ENCODE measurements at regions not wholly inside any gene's neighbourhood (a gene's known extent, or its start where the extent isn't known, plus 50 kb on each side); places are given as distances from the start of the nearest gene placed in this dataset.
"Not testable (repeated sequence)": the region's sequence is repeated elsewhere in the genome, so short reads cannot be mapped to it uniquely, and the experiment has no call there.

DNA sequence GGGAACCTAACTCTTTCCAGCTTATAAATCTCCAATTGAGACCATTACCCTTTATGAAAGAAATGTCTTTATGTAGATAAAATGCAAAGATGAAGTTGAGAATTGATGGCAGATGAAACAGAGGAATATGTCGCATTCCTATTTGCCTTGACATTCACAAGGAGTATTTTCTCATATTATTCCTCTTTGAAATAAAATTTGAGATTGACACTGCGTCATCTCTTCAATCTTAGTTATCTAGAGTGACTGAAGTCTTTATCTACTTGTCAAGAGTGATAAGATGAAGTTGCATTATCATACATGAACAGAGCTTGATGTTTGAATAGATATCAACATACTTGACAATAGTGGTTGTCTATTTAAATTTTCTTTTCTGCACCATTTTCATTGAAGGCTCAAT is 574.4 kb upstream of the SOX9 start:
- no peak for DNase-seq (ENCODE audit: low spot score)

DNA sequence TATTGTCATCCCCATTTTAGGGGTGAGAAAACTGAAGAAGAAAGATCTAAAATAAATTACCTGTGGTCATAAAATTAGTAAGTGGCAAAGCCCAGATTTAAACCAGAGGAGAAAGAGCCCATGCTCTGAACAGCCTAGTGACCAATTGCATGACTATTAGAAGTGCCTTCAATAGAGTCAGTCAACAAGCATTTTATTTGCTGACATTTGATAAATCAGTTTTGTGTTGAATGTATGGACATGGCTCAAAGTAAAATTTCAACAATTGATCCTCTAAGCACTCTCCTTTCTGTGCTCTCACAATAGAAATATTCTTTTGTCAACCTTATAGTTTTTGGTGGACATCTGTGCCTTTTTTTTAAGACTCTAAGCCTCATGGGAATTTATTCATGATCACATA is 572.9 kb upstream of the SOX9 start:
- no peak for DNase-seq (ENCODE audit: low spot score)

GRCh38 chr17:71548540-71549190 is 572.2 kb upstream of the SOX9 start:
- no peak for DNase-seq (ENCODE audit: low spot score)

DNA sequence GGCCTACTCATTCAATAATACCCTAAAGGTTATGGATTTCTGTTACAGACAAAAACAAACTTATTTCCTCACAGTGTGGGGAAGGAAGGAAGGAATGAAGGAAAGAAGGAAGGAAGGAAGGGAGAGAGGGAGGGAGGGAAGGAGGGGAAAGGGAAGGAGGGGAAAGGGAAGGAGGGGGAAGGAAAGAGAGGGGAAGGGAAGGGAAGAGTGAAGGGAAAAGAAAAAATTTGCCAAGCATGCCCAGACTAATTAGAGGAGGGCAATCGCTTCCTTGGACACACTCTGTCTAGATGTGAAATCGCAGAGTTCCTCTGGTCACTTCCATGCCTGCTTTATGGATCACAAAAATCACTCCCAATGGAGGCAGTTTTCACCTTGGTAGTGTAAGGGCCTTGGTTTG is 570.1 kb upstream of the SOX9 start:
- DNase-seq (ENCODE audit: low spot score) = no peak

- DNase-seq (ENCODE audit: low spot score) = no peak
These were observed 567.4 kb upstream of the SOX9 start for GRCh38 chr17:71553381-71553780.

GRCh38 chr17:71558901-71559300 is 561.9 kb upstream of the SOX9 start:
- no peak for DNase-seq (ENCODE audit: low spot score)

DNA sequence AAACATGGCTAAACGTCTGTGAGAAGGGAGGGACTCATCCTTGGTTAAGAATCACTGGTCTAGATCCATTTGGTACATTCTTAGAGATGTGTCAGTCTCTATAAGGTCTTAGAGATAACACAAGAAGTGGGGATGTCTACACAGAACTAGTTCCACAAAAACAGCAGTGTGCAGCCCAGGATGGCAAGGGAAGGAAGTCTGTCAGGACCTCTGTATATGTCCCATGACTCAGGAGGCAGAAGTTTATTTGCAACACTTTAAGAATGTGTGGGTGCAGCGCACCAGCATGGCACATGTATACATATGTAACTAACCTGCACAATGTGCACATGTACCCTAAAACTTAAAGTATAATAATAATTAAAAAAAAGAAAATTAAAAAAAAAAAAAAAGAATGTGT is 548.5 kb upstream of the SOX9 start:
- no peak for DNase-seq (ENCODE audit: low spot score)

DNA sequence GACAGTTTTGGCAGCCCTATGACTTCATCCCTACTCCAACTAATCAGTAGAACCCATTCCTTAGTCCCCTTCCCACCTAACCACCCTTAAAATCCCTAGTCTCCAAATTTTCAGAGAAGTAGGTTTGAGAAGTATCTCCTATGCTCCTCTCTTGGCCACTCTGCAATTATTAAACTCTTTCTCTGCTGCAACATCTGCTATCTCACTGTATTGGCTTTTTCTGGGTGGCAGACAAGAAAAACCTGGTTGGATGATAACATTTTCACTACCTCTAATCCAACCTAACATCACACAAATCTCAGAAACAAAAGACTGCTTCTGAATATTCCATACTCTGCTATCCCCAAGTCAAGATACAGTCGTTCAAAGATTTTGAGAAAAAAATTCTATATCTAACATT is 542.4 kb upstream of the SOX9 start:
- DNase-seq (ENCODE audit: low spot score) = no peak

GRCh38 chr17:71580220-71580619 is 540.6 kb upstream of the SOX9 start:
- DNase-seq (ENCODE audit: low spot score) = no peak

- no peak for DNase-seq (ENCODE audit: low spot score)
These were observed 535.3 kb upstream of the SOX9 start for GRCh38 chr17:71585540-71585939.

DNA sequence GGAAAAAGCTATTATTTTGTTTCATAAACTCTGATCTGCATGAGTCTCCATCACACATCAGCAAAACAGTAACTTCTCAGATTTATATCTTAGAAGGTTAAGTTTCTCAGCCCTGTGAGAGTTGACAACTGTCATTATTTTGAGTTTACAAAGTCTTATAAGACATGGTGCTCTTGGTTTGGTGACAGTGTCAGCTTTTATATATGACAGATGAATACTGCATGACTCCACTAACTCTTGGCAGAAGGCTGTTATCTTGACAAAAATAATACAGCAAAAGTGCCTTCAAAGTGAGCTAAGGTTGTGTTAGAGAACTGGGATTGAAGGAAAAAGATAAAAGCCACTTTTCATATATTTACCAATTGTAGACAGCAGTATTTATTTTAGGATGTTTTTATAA is 528.4 kb upstream of the SOX9 start:
- DNase-seq (ENCODE audit: low spot score) = no peak

- DNase-seq (ENCODE audit: low spot score) = no peak
These were observed 527.7 kb upstream of the SOX9 start for GRCh38 chr17:71593078-71593477.

GRCh38 chr17:71599583-71599982 is 521.2 kb upstream of the SOX9 start:
- DNase-seq (ENCODE audit: low spot score) = not testable (repeated sequence)

GRCh38 chr17:71600137-71600789 is 520.6 kb upstream of the SOX9 start:
- DNase-seq (ENCODE audit: low spot score) = no peak

DNA sequence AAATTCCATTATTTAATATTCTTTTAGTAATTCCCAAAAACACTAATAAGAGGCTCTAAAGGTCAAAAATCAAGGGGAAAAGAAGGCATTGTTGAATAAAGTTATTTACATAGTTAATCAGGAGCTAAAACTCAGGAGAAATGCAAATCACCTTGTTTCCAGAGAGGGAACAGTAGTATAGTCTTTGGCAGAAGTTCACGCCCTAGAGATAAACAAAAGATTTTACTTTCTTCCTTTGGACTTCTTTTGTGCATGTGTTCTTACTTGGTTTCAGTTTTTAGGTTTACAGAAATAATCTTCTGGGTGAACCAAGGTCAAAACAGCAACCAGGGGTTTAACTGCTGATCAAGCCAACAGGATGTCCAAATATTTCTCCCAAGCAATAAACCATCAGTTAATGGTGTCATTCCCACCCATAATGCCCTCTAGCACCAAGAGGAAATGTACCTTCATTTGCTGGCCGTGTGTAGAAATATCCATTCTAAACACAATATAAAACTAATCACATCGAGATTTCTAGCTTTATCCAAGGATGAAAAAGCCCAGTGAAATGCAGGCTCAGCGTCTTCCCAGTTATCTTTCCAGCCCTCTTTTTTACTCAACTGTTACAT is 518.8 kb upstream of the SOX9 start:
- DNase-seq (ENCODE audit: low spot score) = no peak

- DNase-seq (ENCODE audit: low spot score) = no peak
These were observed 506.8 kb upstream of the SOX9 start for GRCh38 chr17:71613996-71614395.

- no peak for DNase-seq (ENCODE audit: low spot score)
These were observed 505.0 kb upstream of the SOX9 start for GRCh38 chr17:71615820-71616219.

- DNase-seq (ENCODE audit: low spot score) = not testable (repeated sequence)
These were observed 503.1 kb upstream of the SOX9 start for GRCh38 chr17:71617767-71618166.

- no peak for DNase-seq (ENCODE audit: low spot score)
These were observed 495.5 kb upstream of the SOX9 start for GRCh38 chr17:71625330-71625729.

- no peak for DNase-seq (ENCODE audit: low spot score)
These were observed 492.5 kb upstream of the SOX9 start for GRCh38 chr17:71628306-71628705.

DNA sequence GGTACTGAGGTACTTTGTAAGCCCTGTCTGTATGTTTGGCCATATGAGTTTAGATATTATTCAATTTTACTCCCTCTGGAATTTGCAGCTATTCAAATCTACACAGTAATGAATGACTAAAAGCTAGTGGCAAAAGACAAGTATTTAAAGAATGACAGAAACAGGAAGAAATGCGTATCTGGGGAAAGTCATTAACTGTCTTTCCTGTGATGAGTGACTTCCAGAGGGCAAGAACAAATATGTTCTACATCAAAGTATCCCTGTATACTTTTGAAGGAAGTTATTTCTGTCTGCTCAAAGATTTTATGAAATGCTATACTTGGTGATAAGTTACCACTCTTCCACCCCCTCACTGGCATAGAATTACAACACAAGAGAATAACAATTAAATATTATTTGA is 489.3 kb upstream of the SOX9 start:
- no peak for DNase-seq (ENCODE audit: low spot score)

- no peak for DNase-seq (ENCODE audit: low spot score)
These were observed 488.5 kb upstream of the SOX9 start for GRCh38 chr17:71632328-71632727.

DNA sequence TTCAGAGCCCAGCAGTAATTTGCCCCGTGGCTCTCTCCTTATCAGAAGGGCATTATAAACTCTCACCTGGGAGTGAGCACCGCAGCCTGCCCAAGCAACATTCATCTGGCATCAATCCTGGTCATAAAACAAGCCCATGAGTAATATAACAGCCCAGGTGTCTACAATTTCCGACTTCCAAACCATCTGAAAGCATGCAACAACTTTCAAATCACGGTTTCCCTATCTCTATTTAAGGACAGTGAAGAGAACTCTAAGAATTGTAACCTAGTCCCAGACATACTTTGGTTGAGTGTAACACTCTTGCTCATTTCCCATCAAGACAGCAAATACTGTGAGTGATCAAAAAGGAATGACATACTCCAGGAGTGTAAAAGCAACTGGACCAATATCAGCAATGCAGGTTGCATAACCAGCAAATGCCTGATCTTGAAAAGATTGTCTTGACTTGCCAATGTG is 487.4 kb upstream of the SOX9 start:
- no peak for DNase-seq (ENCODE audit: low spot score)

GRCh38 chr17:71634376-71634775 is 486.4 kb upstream of the SOX9 start:
- DNase-seq (ENCODE audit: low spot score) = no peak
